ENCODE measurements at regions not wholly inside any gene's neighbourhood (a gene's known extent, or its start where the extent isn't known, plus 50 kb on each side); places are given as distances from the start of the nearest gene placed in this dataset.

DNA sequence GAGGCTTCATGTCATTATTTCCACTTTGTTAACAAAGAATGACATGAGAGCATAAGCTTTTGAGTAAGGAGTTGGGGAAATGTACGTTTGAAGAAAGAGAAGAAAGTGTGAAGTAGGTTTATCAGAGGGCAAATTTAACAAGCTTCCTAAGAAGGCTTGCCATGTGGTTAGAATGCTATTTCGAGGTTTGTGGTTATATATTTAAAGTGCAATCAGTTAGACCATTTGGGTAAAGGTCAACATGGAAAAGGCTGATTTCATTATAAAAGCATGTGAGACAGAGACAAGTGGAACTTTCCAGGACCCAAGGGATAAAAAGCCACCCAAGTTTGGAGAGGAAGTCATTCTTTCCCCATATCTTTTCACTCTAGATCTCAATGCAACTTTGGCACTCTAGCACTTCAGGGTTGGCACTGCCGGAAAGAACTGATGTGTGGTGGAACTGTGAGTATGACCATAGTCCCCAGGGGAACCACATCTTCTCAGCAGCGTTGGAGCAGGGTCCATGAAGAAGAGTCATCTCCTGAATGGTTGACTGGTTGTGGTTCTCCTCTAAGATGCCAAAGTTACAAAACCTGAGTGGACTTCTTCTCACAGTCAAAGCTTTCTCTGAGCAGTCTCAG is 529.9 kb downstream of the MID1IP1 start:
- no peak for ATAC-seq (ENCODE audit: low FRiP score)
- TF ChIP-seq, protein P1, sequence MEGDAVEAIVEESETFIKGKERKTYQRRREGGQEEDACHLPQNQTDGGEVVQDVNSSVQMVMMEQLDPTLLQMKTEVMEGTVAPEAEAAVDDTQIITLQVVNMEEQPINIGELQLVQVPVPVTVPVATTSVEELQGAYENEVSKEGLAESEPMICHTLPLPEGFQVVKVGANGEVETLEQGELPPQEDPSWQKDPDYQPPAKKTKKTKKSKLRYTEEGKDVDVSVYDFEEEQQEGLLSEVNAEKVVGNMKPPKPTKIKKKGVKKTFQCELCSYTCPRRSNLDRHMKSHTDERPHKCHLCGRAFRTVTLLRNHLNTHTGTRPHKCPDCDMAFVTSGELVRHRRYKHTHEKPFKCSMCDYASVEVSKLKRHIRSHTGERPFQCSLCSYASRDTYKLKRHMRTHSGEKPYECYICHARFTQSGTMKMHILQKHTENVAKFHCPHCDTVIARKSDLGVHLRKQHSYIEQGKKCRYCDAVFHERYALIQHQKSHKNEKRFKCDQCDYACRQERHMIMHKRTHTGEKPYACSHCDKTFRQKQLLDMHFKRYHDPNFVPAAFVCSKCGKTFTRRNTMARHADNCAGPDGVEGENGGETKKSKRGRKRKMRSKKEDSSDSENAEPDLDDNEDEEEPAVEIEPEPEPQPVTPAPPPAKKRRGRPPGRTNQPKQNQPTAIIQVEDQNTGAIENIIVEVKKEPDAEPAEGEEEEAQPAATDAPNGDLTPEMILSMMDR (IDR thresholded peaks at IDR 0.05): no peak
- no peak for DNase-seq (ENCODE audit: low spot score)

DNA sequence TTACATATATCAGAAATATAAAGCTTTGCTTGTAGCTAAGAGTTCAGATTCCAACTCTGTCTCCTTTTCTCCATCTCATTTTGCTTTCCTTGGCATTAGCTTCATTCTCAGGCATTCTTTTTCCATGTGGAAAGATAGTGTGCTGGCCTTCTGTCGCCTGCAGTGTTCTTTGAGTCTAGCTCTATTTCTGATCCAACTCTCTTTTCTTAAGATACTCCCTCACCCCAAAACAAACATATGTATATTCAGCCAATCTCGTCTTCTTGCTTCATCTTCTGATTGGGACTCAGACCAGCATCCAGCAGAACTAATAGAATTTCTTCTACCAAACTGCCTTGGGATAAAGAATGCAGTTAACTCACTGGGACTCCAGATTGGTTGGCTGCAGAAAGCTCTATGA is 532.2 kb downstream of the MID1IP1 start:
- DNase-seq (ENCODE audit: low spot score): no peak
- no peak for ATAC-seq (ENCODE audit: low FRiP score)
- TF ChIP-seq, protein P1 (IDR thresholded peaks at IDR 0.05): no peak

DNA sequence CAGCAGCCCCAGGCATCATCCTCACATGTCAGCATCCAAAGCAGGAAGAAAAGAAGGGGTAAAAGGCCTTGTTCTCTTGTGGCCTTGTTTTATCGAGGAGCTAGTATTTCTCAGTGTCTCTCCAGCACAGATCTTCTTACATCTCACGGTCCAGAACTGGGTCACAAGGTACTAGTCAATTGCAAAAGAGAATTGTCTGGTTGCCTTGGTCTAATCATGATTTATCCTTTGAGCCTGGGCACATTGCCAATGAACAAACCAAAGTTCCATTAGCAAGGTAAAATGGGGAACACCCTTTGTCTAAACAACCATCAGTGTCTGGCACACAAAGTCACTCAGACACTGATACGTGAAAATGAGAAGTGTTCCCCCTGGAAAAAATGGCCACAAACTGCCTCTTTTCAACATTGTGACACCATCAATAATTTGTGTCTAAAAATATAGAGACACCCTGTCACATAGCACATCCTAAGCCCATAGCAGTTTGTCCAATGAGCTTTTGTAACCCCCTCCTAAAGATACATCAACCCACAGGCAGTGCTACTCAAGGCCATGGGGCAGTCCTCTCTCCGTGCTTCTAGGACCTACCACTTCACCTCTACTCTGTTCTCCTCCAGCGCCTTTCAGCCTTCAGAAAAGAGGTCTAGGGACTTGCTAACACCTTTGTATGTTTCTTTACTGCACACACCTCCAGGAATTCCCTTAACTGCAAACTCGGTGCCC is 534.4 kb downstream of the MID1IP1 start:
- DNase-seq (ENCODE audit: low spot score) (no peak), ATAC-seq (ENCODE audit: low FRiP score) (no peak)
- TF ChIP-seq, protein P1 (IDR thresholded peaks at IDR 0.05): no peak

DNA sequence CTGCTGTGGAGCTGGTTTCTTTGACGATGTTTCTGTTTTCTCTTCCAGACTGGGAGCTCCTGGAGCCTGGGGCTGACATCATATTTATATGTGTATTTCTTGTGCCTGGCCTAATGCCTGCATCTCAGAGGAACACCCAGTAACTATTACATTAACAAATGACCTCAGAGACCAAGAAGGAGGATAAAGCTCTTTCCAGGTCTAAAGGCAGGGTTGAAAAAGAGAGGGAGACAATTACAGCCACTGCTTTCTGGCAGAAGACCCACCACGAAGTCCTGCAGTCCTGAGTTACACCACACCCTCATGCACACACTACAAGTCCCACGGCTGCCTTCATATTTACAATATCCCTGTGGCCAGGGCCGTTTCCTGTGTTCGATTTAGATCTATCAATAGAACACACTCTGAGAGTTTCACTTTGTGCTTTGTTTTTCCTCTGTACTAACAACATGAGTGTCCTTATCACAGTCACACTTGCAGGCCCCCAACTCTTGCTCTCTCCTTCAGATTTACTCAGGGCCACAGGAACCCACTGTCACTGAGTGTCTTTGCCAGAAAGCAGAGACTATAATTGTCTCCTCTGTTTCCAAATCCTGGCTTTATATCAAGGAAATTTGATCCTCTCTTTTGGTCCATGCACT is 535.5 kb downstream of the MID1IP1 start:
- ATAC-seq (ENCODE audit: low FRiP score): no peak
- DNase-seq (ENCODE audit: low spot score): no peak
- TF ChIP-seq, protein P1 (IDR thresholded peaks at IDR 0.05): no peak

DNA sequence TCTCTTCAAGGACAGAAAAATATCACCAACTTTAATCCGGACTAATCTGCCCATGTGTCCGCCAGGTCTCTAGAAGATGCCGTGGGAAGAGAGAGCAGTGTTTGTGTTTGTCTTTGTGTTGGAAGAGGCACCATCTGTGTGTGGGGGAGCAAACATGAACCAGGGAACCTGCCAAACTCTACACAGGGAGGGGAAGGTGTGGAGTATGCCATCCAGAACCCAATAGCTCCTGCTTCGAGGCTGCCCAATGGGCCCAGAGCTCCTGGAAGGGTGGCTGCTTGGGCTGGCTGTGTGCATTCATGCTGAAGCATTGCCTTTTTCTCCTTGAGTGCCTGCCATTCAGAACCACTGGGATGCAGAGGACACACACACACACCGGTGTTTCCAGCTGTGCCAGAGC is 536.2 kb downstream of the MID1IP1 start:
- DNase-seq (ENCODE audit: low spot score) (no peak), ATAC-seq (ENCODE audit: low FRiP score) (no peak)
- TF ChIP-seq, protein P1 (IDR thresholded peaks at IDR 0.05): no peak

DNA sequence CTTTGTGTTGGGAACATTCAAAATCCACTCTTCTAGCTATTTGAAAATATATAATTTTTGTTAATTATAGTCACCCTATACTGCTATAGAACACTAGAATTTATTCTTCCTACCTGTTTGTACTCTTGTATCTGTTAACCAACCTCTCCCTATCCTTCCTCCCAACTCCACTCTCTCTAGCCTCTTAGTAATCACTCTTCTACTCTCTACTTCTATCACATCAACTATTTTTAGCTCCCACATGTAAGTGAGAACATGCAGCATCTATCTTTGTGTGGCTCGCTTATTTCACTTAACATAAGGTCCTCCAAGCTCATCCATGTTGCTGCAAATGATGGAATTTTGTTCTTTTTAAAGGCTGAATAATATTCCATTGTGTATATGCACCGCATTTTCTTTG is 537.3 kb downstream of the MID1IP1 start:
- ATAC-seq (ENCODE audit: low FRiP score) (no peak), DNase-seq (ENCODE audit: low spot score) (no peak)
- TF ChIP-seq, protein P1 (IDR thresholded peaks at IDR 0.05): no peak
